Transverse colon (tissue), 4 donors: ENCODE measurements at regions not wholly inside any gene's neighbourhood (a gene's known extent, or its start where the extent isn't known, plus 50 kb on each side); places are given as distances from the start of the nearest gene placed in this dataset.

Source experiments
- DNase-seq: peaks from one replicate; pipeline ENCODE4 v3.0.0-alpha.2; 2019
- H3K27ac ChIP-seq, 4 donors: fragments of 200-600 bp; sonication (generic); 2 replicates each; pipeline ENCODE4 v1.5.1; 2016 to 2018; ENCODE audit warnings: inconsistent platforms in 4 of 4
- H3K27me3 ChIP-seq: fragments of 200-600 bp; sonication (generic); 2 replicates; pipeline ENCODE4 v1.5.1; 2017; ENCODE audit warnings: inconsistent platforms
- H3K36me3 ChIP-seq, 4 donors: fragments of 200-600 bp; sonication (generic); 2 replicates each; pipeline ENCODE4 v1.5.1; 2017 to 2019; ENCODE audit warnings: inconsistent platforms in 4 of 4
- H3K4me1 ChIP-seq, 4 donors: fragments of 200-600 bp; sonication (generic); 2 replicates each; pipeline ENCODE4 v1.5.1; 2017 to 2020; ENCODE audit warnings: inconsistent platforms in 4 of 4
- H3K4me3 ChIP-seq, 4 donors: fragments of 200-600 bp; sonication (generic); 1 replicate in 1 of 4; 2 replicates in 3 of 4; pipeline versions ENCODE4 v1.5.1 to v1.6.1; 2017 to 2019; ENCODE audit warnings: inconsistent platforms in 4 of 4
- H3K9me3 ChIP-seq, 2 donors: fragments of 200-600 bp; sonication (generic); 2 replicates each; pipeline ENCODE4 v1.5.1; 2017 to 2019; ENCODE audit warnings: inconsistent platforms in 2 of 2
- EP300 ChIP-seq: sonication (generic); formaldehyde crosslinking; IDR thresholded peaks from one replicate; pipeline ENCODE4 v1.6.1; 2017; ENCODE audit warnings: antibody characterized with exemption, low read depth
- POLR2A ChIP-seq: fragments of 450-650 bp; IDR thresholded peaks from one replicate; pipeline ENCODE4 v1.6.1; 2016; ENCODE audit warnings: antibody characterized with exemption, mild to moderate bottlenecking, moderate library complexity
- POLR2AphosphoS5 ChIP-seq, 3 donors: sonication (generic); formaldehyde crosslinking; IDR thresholded peaks; one replicate each; pipeline ENCODE4 v1.6.1; 2016; ENCODE audit warnings: antibody characterized with exemption in 3 of 3
- WGBS, 2 donors: methylation state at CpG; one replicate each; pipeline ENCODE4 v1.1.5; 2018; ENCODE audit warnings: low coverage in 1 of 2; 5-methylcytosine and 5-hydroxymethylcytosine counted together
- in situ Hi-C, 4 donors: fragments of 200-750 bp; cut with MboI; loops; one replicate each; pipeline versions ENCODE4 v1.15.0 to v1.15.1; 2017; ENCODE audit warnings: low sequenced_read_pairs in 3 of 4, low pct_ligation_motif_present in 1 of 4, low pct_unique_long_range_greater_than_20kb in 1 of 4
- intact Hi-C: fragments of 100-400 bp; cut with DNase I; formaldehyde crosslinking; loops from one replicate; pipeline ENCODE4 v1.15.1; 2023; ENCODE audit warnings: low total_unique reads
- TF ChIP-seq, protein P1 (sequence below), 5 experiments: fragments of 200-600 bp in 3 of 5; fragments of 450-650 bp in 2 of 5; sonication (generic) in 3 of 5; IDR thresholded peaks; 1 replicate in 2 of 5; 2 replicates in 3 of 5; pipeline ENCODE4 v1.5.1; 2016 to 2017; ENCODE audit warnings: antibody characterized with exemption in 5 of 5, inconsistent platforms in 3 of 5, mild to moderate bottlenecking in 2 of 5, moderate library complexity in 1 of 5

DNA sequence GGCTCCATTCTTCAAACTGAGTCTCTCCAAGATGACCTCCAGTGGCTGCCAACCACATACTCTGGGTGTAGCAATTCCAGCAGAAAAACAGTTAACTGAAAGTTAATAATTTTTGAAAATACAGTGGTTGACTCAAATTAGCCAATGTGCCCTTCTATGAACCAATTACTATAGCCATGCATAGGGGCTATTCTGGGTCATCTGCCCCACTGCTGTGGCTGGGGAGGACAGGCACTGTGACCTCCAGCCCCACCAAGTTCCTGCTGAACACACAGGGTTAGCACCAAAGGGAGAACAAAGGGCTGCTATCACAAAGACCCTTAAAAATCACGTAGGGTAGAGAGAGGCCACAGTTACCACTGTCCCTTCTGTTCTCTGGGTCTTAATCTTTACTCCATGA lies 123.0 kb downstream of the IRS1 start:
- WGBS, 2 donors: 48% methylated on average over 1 of the region's 1 CpG; no CpG with 5 or more reads in 1 of the 2 donors
- in situ Hi-C loops: no loop called here
- no peak for DNase-seq
- H3K36me3 ChIP-seq: no peaks in the 10 kb centered on the region
- no peaks in the 10 kb centered on the region for H3K9me3 ChIP-seq
- no peak overlapping the region for H3K4me3 ChIP-seq
- TF ChIP-seq EP300: no peak
- TF ChIP-seq, protein P1, sequence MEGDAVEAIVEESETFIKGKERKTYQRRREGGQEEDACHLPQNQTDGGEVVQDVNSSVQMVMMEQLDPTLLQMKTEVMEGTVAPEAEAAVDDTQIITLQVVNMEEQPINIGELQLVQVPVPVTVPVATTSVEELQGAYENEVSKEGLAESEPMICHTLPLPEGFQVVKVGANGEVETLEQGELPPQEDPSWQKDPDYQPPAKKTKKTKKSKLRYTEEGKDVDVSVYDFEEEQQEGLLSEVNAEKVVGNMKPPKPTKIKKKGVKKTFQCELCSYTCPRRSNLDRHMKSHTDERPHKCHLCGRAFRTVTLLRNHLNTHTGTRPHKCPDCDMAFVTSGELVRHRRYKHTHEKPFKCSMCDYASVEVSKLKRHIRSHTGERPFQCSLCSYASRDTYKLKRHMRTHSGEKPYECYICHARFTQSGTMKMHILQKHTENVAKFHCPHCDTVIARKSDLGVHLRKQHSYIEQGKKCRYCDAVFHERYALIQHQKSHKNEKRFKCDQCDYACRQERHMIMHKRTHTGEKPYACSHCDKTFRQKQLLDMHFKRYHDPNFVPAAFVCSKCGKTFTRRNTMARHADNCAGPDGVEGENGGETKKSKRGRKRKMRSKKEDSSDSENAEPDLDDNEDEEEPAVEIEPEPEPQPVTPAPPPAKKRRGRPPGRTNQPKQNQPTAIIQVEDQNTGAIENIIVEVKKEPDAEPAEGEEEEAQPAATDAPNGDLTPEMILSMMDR (IDR thresholded peaks at IDR 0.05): no peak
- TF ChIP-seq POLR2A: no peak
- TF ChIP-seq POLR2AphosphoS5 (IDR thresholded peaks at IDR 0.05): no peak
- intact Hi-C loops: no loop called here
- peaks cover 0 to 23% (median 8%) of the 10 kb centered on the region in 4 donors for H3K4me1 ChIP-seq
- no peaks in the 10 kb centered on the region for H3K27me3 ChIP-seq
- H3K27ac ChIP-seq: no peak overlapping the region

DNA sequence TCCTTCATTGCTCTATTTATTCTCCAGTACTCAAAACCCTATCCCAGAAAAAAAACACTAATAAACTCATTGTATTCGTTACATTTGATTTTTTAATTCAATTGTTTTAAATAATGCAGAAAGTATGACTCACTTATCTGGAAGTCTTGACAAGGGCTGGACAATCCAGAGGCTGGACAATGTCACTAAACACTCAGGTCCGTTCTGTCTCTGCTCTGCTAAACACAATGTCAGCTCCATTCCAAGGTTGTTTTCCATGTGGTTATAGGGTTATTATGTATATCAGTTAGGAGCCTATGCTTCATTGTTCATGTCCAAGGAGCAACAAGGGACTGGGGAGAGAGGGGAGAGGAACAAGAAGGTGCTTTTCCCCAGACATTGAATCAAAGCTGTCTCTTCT lies 125.5 kb downstream of the IRS1 start:
- Histone ChIP-seq H3K4me3 (no peak overlapping the region), H3K9me3 (no peaks in the 10 kb centered on the region), H3K27ac (no peak overlapping the region), H3K36me3 (no peaks in the 10 kb centered on the region), H3K27me3 (no peaks in the 10 kb centered on the region), H3K4me1 (peaks cover 0 to 19% (median 8%) of the 10 kb centered on the region in 4 donors)
- DNase-seq: no peak
- TF ChIP-seq POLR2A (no peak), POLR2AphosphoS5 (IDR thresholded peaks at IDR 0.05) (no peak), EP300 (no peak)
- TF ChIP-seq, protein P1 (IDR thresholded peaks at IDR 0.05): no peak
- intact Hi-C loops (no loop called here), in situ Hi-C loops (loop anchor here in 1 of 4 donors (25.0 kb wide), 1 partner anchor 113 kb away; the partner anchor contains the start of gene IRS1)
- WGBS, 2 donors: 47 to 60% methylated on average over 2 of the region's 2 CpGs

DNA sequence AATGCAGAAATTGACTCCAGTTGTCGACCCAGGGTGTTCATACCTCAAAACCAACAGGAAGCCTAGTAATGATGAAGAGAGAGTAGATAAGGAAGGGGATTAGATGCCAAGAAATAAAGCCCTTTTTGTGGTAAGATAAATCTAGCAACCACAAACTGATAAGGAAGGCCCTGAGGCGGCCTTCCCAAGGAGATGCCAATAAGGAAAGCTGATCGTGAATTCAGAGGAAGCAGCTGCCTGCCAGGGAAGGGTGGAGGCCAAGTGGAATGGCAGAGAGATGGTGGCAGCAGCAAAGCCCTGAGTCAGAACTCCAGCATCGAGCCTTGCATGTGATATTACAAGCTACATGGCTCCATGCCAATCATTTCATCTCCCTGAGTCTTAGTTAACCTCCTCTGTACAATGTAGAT lies 126.3 kb downstream of the IRS1 start:
- TF ChIP-seq, protein P1 (IDR thresholded peaks at IDR 0.05): no peak
- TF ChIP-seq POLR2AphosphoS5 (IDR thresholded peaks at IDR 0.05) (no peak), EP300 (no peak), POLR2A (no peak)
- no peaks in the 10 kb centered on the region for H3K36me3 ChIP-seq
- no peaks in the 10 kb centered on the region for H3K27me3 ChIP-seq
- intact Hi-C loops: no loop called here
- H3K4me1 ChIP-seq: peaks cover 0 to 18% (median 6%) of the 10 kb centered on the region in 4 donors
- WGBS, 2 donors: 12 to 28% methylated on average over 3 to 4 of the region's 4 CpGs
- peak; percentile 50 for DNase-seq
- in situ Hi-C loops: loop anchor here in 1 of 4 donors (25.0 kb wide), 1 partner anchor 114 kb away; the partner anchor contains the start of gene IRS1
- H3K9me3 ChIP-seq: no peaks in the 10 kb centered on the region
- H3K27ac ChIP-seq: no peak overlapping the region
- H3K4me3 ChIP-seq: no peak overlapping the region

DNA sequence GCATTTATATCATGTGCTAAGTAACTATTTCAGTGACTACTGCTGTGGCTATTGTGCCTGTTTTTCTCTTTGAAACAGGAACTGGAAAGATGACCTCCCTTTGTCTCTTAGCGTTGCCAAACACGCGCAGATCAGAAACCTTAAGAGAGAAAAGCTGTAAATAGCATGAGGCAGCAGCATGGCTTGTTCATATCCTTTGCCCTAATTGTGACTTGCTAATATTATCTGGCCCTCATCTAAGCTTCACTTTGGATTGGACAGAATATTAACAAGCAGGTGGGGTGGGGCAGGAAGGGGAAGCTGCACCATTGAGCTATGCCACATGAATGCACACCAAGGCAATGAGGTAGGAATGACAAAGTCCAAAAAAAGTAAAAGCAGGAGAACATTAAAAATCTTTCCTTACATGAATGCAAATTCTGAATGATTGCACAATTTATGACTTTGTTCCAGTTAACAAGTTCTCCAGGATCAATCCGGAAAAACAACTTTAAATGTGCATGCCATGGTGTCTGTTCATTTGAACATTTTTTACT lies 128.4 kb downstream of the IRS1 start:
- H3K4me1 ChIP-seq: peaks cover 0 to 7% (median 0%) of the 10 kb centered on the region in 4 donors
- intact Hi-C loops: no loop called here
- no peak for DNase-seq
- in situ Hi-C loops: loop anchor here in 1 of 4 donors (25.0 kb wide), 1 partner anchor 116 kb away; the partner anchor contains the start of gene IRS1
- H3K36me3 ChIP-seq: no peaks in the 10 kb centered on the region
- no peak overlapping the region for H3K4me3 ChIP-seq
- TF ChIP-seq EP300 (no peak), POLR2AphosphoS5 (IDR thresholded peaks at IDR 0.05) (no peak), POLR2A (no peak)
- TF ChIP-seq, protein P1 (IDR thresholded peaks at IDR 0.05): no peak
- no peak overlapping the region for H3K27ac ChIP-seq
- 57 to 78% methylated on average over 4 of the region's 4 CpGs for WGBS, 2 donors
- no peaks in the 10 kb centered on the region for H3K27me3 ChIP-seq
- H3K9me3 ChIP-seq: no peaks in the 10 kb centered on the region
